Spleen (tissue), 11 donors: ENCODE measurements at regions not wholly inside any gene's neighbourhood (a gene's known extent, or its start where the extent isn't known, plus 50 kb on each side); places are given as distances from the start of the nearest gene placed in this dataset.

Source experiments
- DNase-seq: peaks from one replicate; pipeline ENCODE4 v3.0.0-alpha.2; 2020
- H3K27ac ChIP-seq, 8 donors: fragments of 200-600 bp; sonication (generic) in 7 of 8; 1 replicate in 4 of 8; 2 replicates in 4 of 8; pipeline versions ENCODE4 v1.5.0 to v1.8.0; 2016 to 2021; ENCODE audit warnings: inconsistent platforms in 4 of 8, mild to moderate bottlenecking in 4 of 8, moderate library complexity in 1 of 8
- H3K27me3 ChIP-seq, 7 donors: fragments of 200-600 bp; sonication (generic) in 6 of 7; replicated peaks in 1 of 7; 1 replicate in 4 of 7; 2 replicates in 3 of 7; pipeline versions ENCODE4 v1.5.0 to v1.8.0; 2016 to 2021; ENCODE audit warnings: inconsistent platforms in 3 of 7, mild to moderate bottlenecking in 1 of 7
- H3K36me3 ChIP-seq, 6 donors: fragments of 200-600 bp; sonication (generic) in 5 of 6; 1 replicate in 4 of 6; 2 replicates in 2 of 6; pipeline versions ENCODE4 v1.5.0 to v1.8.0; 2016 to 2021; ENCODE audit warnings: inconsistent platforms in 2 of 6
- H3K4me1 ChIP-seq, 6 donors: fragments of 200-600 bp; sonication (generic) in 5 of 6; 1 replicate in 3 of 6; 2 replicates in 3 of 6; pipeline versions ENCODE4 v1.5.0 to v1.8.0; 2016 to 2021; ENCODE audit warnings: inconsistent platforms in 3 of 6
- H3K4me3 ChIP-seq, 8 donors: fragments of 200-600 bp; sonication (generic) in 7 of 8; 1 replicate in 4 of 8; 2 replicates in 4 of 8; pipeline versions ENCODE4 v1.5.0 to v1.8.0; 2016 to 2021; ENCODE audit warnings: inconsistent platforms in 4 of 8, mild to moderate bottlenecking in 4 of 8, moderate library complexity in 2 of 8
- H3K9me3 ChIP-seq, 8 donors: fragments of 200-600 bp; sonication (generic) in 7 of 8; 1 replicate in 4 of 8; 2 replicates in 4 of 8; pipeline versions ENCODE4 v1.5.0 to v1.8.0; 2016 to 2021; ENCODE audit warnings: inconsistent platforms in 4 of 8
- CTCF ChIP-seq, 11 experiments: fragments of 200-600 bp in 7 of 11; fragments of 450-650 bp in 4 of 11; sonication (generic) in 4 of 11; IDR thresholded peaks in 8 of 11; conservative IDR thresholded peaks in 3 of 11; 1 replicate in 7 of 11; 2 replicates in 4 of 11; pipeline versions ENCODE4 v1.4.0 to v1.8.0; 2016 to 2021; ENCODE audit warnings: antibody characterized with exemption in 11 of 11, inconsistent platforms in 4 of 11, mild to moderate bottlenecking in 1 of 11
- POLR2A ChIP-seq, 3 donors: fragments of 450-650 bp; IDR thresholded peaks; one replicate each; pipeline ENCODE4 v1.5.1; 2017; ENCODE audit warnings: antibody characterized with exemption in 3 of 3, mild to moderate bottlenecking in 1 of 3
- POLR2AphosphoS5 ChIP-seq, 3 donors: sonication (generic); formaldehyde crosslinking; IDR thresholded peaks; one replicate each; pipeline ENCODE4 v1.5.1; 2017; ENCODE audit warnings: antibody characterized with exemption in 3 of 3
- WGBS, 5 donors: extraction: QIAGEN DNeasy Blood & Tissue Kit in 3 of 5; methylation state at CpG; one replicate each; pipeline versions ENCODE4 v1.1.5 to v1.1.7; 2013 to 2018; 5-methylcytosine and 5-hydroxymethylcytosine counted together
- intact Hi-C: fragments of 100-400 bp; cut with DNase I; formaldehyde crosslinking; loops from one replicate; pipeline ENCODE4 v1.15.0; 2023; ENCODE audit warnings: low total_unique reads
- donor health status: healthy with polysubstance abuse.
- donor health status: DM: no; HTN: no; CAD: no; lungs with moderate emphysema.
- donor health status: DM: no; HTN: no; CAD: no.
- donor health status: Bipolar disorder and iron deficiency.
- donor health status: healthy.
- donor health status: DM: no; HTN: no; CAD: no.
- donor health status: DM: yes; HTN: yes; CAD: no.

GRCh38 chr10:35794703-35795102 lies 152.6 kb upstream of the FZD8 start:
- Histone ChIP-seq H3K4me3 (no peak overlapping the region), H3K27ac (no peak overlapping the region), H3K36me3 (no peaks in the 10 kb centered on the region), H3K4me1 (no peaks in the 10 kb centered on the region), H3K27me3 (peaks cover 0 to 9% (median 0%) of the 10 kb centered on the region in 7 donors), H3K9me3 (no peaks in the 10 kb centered on the region)
- TF ChIP-seq POLR2AphosphoS5 (IDR thresholded peaks at IDR 0.05) = no peak
- TF ChIP-seq POLR2A (IDR thresholded peaks at IDR 0.05) = no peak
- no peak for TF ChIP-seq CTCF (IDR thresholded peaks at IDR 0.05 in 8 of 11, conservative IDR thresholded peaks at IDR 0.05 in 3 of 11)
- intact Hi-C loops = no loop called here
- 87 to 95% (median 91%) methylated on average over 11 to 12 of the region's 12 CpGs for WGBS, 5 donors
- no peak for DNase-seq

GRCh38 chr10:35792291-35792690 lies 150.2 kb upstream of the FZD8 start:
- WGBS, 5 donors = 71 to 82% (median 78%) methylated on average over 7 of the region's 7 CpGs

GRCh38 chr10:35789996-35790395 lies 147.9 kb upstream of the FZD8 start:
- no peak overlapping the region for H3K4me3 ChIP-seq
- H3K27me3 ChIP-seq = peaks cover 0 to 9% (median 0%) of the 10 kb centered on the region in 7 donors
- H3K9me3 ChIP-seq = peaks cover 0 to 30% (median 18%) of the 10 kb centered on the region in 8 donors
- 83 to 87% (median 85%) methylated on average over 7 of the region's 7 CpGs for WGBS, 5 donors
- no peaks in the 10 kb centered on the region for H3K4me1 ChIP-seq
- no peak for DNase-seq
- TF ChIP-seq POLR2A (IDR thresholded peaks at IDR 0.05) = no peak
- no peak for TF ChIP-seq CTCF (IDR thresholded peaks at IDR 0.05 in 8 of 11, conservative IDR thresholded peaks at IDR 0.05 in 3 of 11)
- no peak for TF ChIP-seq POLR2AphosphoS5 (IDR thresholded peaks at IDR 0.05)
- H3K27ac ChIP-seq = no peak overlapping the region
- intact Hi-C loops = no loop called here
- H3K36me3 ChIP-seq = no peaks in the 10 kb centered on the region

More at GRCh38 chr10:35792291-35792690, 150.2 kb upstream of the FZD8 start:
- TF ChIP-seq POLR2AphosphoS5 (IDR thresholded peaks at IDR 0.05) = no peak
- no peak for TF ChIP-seq CTCF (IDR thresholded peaks at IDR 0.05 in 8 of 11, conservative IDR thresholded peaks at IDR 0.05 in 3 of 11)
- no peak for TF ChIP-seq POLR2A (IDR thresholded peaks at IDR 0.05)
- Histone ChIP-seq H3K27ac (no peak overlapping the region), H3K4me1 (no peaks in the 10 kb centered on the region), H3K9me3 (peaks cover 0 to 14% (median 4%) of the 10 kb centered on the region in 8 donors), H3K27me3 (peaks cover 0 to 9% (median 0%) of the 10 kb centered on the region in 7 donors), H3K4me3 (no peak overlapping the region), H3K36me3 (no peaks in the 10 kb centered on the region)
- intact Hi-C loops = no loop called here
- DNase-seq = no peak

- no peaks in the 10 kb centered on the region for H3K4me1 ChIP-seq
- H3K27ac ChIP-seq = no peak overlapping the region
- no peaks in the 10 kb centered on the region for H3K36me3 ChIP-seq
- intact Hi-C loops = no loop called here
- 74 to 85% (median 78%) methylated on average over 5 of the region's 5 CpGs for WGBS, 5 donors
- no peaks in the 10 kb centered on the region for H3K27me3 ChIP-seq
- TF ChIP-seq CTCF (IDR thresholded peaks at IDR 0.05 in 8 of 11, conservative IDR thresholded peaks at IDR 0.05 in 3 of 11) (no peak), POLR2A (IDR thresholded peaks at IDR 0.05) (no peak), POLR2AphosphoS5 (IDR thresholded peaks at IDR 0.05) (no peak)
- peaks cover 0 to 30% (median 18%) of the 10 kb centered on the region in 8 donors for H3K9me3 ChIP-seq
- DNase-seq = no peak
- H3K4me3 ChIP-seq = no peak overlapping the region
These were observed 142.7 kb upstream of the FZD8 start for GRCh38 chr10:35784751-35785150.
